ENCODE measurements at regions not wholly inside any gene's neighbourhood (a gene's known extent, or its start where the extent isn't known, plus 50 kb on each side); places are given as distances from the start of the nearest gene placed in this dataset.

- peaks cover 30% of the 10 kb centered on the region for H3K9me3 Mint-ChIP-seq
- no peaks in the 10 kb centered on the region for H3K4me1 Mint-ChIP-seq (ENCODE audit: low read depth in 2 of 2)
- ATAC-seq (no peak), DNase-seq (ENCODE audit: low spot score) (no peak)
- peaks cover 11% of the 10 kb centered on the region for H3K36me3 Mint-ChIP-seq
- no peaks in the 10 kb centered on the region for H3K27me3 Mint-ChIP-seq
- H3K4me3 Mint-ChIP-seq: no peak overlapping the region
- no peak overlapping the region for H3K27ac Mint-ChIP-seq
Measured at GRCh38 chr14:42550310-42550709, 943.6 kb downstream of the LRFN5 start.

- H3K27ac Mint-ChIP-seq: no peak overlapping the region
- H3K27me3 Mint-ChIP-seq: no peaks in the 10 kb centered on the region
- no peaks in the 10 kb centered on the region for H3K4me1 Mint-ChIP-seq (ENCODE audit: low read depth in 2 of 2)
- peaks cover 26% of the 10 kb centered on the region for H3K9me3 Mint-ChIP-seq
- H3K36me3 Mint-ChIP-seq: peaks cover 5% of the 10 kb centered on the region
- DNase-seq (ENCODE audit: low spot score) (no peak), ATAC-seq (no peak)
- H3K4me3 Mint-ChIP-seq: no peak overlapping the region
Measured at GRCh38 chr14:42548349-42548748, 941.7 kb downstream of the LRFN5 start.

- ATAC-seq (no peak), DNase-seq (ENCODE audit: low spot score) (no peak)
- Mint-ChIP-seq H3K9me3 (peaks cover 25% of the 10 kb centered on the region), H3K4me3 (no peak overlapping the region), H3K36me3 (peaks cover 5% of the 10 kb centered on the region), H3K27ac (no peak overlapping the region), H3K4me1 (ENCODE audit: low read depth in 2 of 2) (no peaks in the 10 kb centered on the region), H3K27me3 (no peaks in the 10 kb centered on the region)
Measured at GRCh38 chr14:42545636-42546035, 939.0 kb downstream of the LRFN5 start.

- ATAC-seq: no peak
- Mint-ChIP-seq H3K4me3 (no peak overlapping the region), H3K27ac (no peak overlapping the region)
Measured at GRCh38 chr14:42541535-42542001, 934.9 kb downstream of the LRFN5 start.

GRCh38 chr14:42535397-42535796, 928.7 kb downstream of the LRFN5 start:
- Mint-ChIP-seq H3K36me3 (no peaks in the 10 kb centered on the region), H3K27ac (no peak overlapping the region), H3K9me3 (peaks cover 9% of the 10 kb centered on the region), H3K27me3 (no peaks in the 10 kb centered on the region), H3K4me1 (ENCODE audit: low read depth in 2 of 2) (no peaks in the 10 kb centered on the region), H3K4me3 (no peak overlapping the region)
- DNase-seq (ENCODE audit: low spot score): no peak
- ATAC-seq: no peak

More at GRCh38 chr14:42541535-42542001, 934.9 kb downstream of the LRFN5 start:
- peaks cover 16% of the 10 kb centered on the region for H3K9me3 Mint-ChIP-seq
- H3K36me3 Mint-ChIP-seq: no peaks in the 10 kb centered on the region
- no peaks in the 10 kb centered on the region for H3K4me1 Mint-ChIP-seq (ENCODE audit: low read depth in 2 of 2)
- DNase-seq (ENCODE audit: low spot score): no peak
- no peaks in the 10 kb centered on the region for H3K27me3 Mint-ChIP-seq

GRCh38 chr14:42533476-42533875, 926.8 kb downstream of the LRFN5 start:
- Mint-ChIP-seq H3K27me3 (no peaks in the 10 kb centered on the region), H3K36me3 (no peaks in the 10 kb centered on the region), H3K27ac (no peak overlapping the region), H3K9me3 (peaks cover 7% of the 10 kb centered on the region), H3K4me3 (no peak overlapping the region), H3K4me1 (ENCODE audit: low read depth in 2 of 2) (no peaks in the 10 kb centered on the region)
- no peak for DNase-seq (ENCODE audit: low spot score)
- ATAC-seq: no peak

- Mint-ChIP-seq H3K27me3 (no peaks in the 10 kb centered on the region), H3K9me3 (peaks cover 3% of the 10 kb centered on the region), H3K27ac (no peak overlapping the region), H3K36me3 (no peaks in the 10 kb centered on the region), H3K4me1 (ENCODE audit: low read depth in 2 of 2) (no peaks in the 10 kb centered on the region), H3K4me3 (no peak overlapping the region)
- DNase-seq (ENCODE audit: low spot score): no peak
- no peak for ATAC-seq
Measured at GRCh38 chr14:42532194-42532593, 925.5 kb downstream of the LRFN5 start.

- Mint-ChIP-seq H3K36me3 (no peaks in the 10 kb centered on the region), H3K4me3 (no peak overlapping the region), H3K9me3 (peaks cover 3% of the 10 kb centered on the region), H3K27me3 (no peaks in the 10 kb centered on the region), H3K27ac (no peak overlapping the region), H3K4me1 (ENCODE audit: low read depth in 2 of 2) (no peaks in the 10 kb centered on the region)
- ATAC-seq (no peak), DNase-seq (ENCODE audit: low spot score) (no peak)
Measured at GRCh38 chr14:42527141-42527540, 920.5 kb downstream of the LRFN5 start.

- H3K36me3 Mint-ChIP-seq: no peaks in the 10 kb centered on the region
- H3K9me3 Mint-ChIP-seq: peaks cover 7% of the 10 kb centered on the region
- no peak overlapping the region for H3K27ac Mint-ChIP-seq
- H3K27me3 Mint-ChIP-seq: no peaks in the 10 kb centered on the region
- H3K4me3 Mint-ChIP-seq: no peak overlapping the region
- no peak for DNase-seq (ENCODE audit: low spot score)
- ATAC-seq: no peak
- no peaks in the 10 kb centered on the region for H3K4me1 Mint-ChIP-seq (ENCODE audit: low read depth in 2 of 2)
Measured at GRCh38 chr14:42523666-42524065, 917.0 kb downstream of the LRFN5 start.

GRCh38 chr14:42517806-42518500, 911.3 kb downstream of the LRFN5 start:
- peaks cover 19% of the 10 kb centered on the region for H3K9me3 Mint-ChIP-seq

GRCh38 chr14:42513837-42514236, 907.2 kb downstream of the LRFN5 start:
- H3K4me1 Mint-ChIP-seq (ENCODE audit: low read depth in 2 of 2): no peaks in the 10 kb centered on the region
- no peak overlapping the region for H3K4me3 Mint-ChIP-seq

More at GRCh38 chr14:42517806-42518500, 911.3 kb downstream of the LRFN5 start:
- no peaks in the 10 kb centered on the region for H3K27me3 Mint-ChIP-seq
- peaks cover 7% of the 10 kb centered on the region for H3K36me3 Mint-ChIP-seq
- ATAC-seq (no peak), DNase-seq (ENCODE audit: low spot score) (no peak)
- H3K4me3 Mint-ChIP-seq: no peak overlapping the region
- no peak overlapping the region for H3K27ac Mint-ChIP-seq
- H3K4me1 Mint-ChIP-seq (ENCODE audit: low read depth in 2 of 2): no peaks in the 10 kb centered on the region

GRCh38 chr14:42510071-42510470, 903.4 kb downstream of the LRFN5 start:
- Mint-ChIP-seq H3K4me3 (no peak overlapping the region), H3K4me1 (ENCODE audit: low read depth in 2 of 2) (no peaks in the 10 kb centered on the region), H3K27me3 (no peaks in the 10 kb centered on the region), H3K27ac (no peak overlapping the region), H3K9me3 (peaks cover 21% of the 10 kb centered on the region), H3K36me3 (peaks cover 11% of the 10 kb centered on the region)
- ATAC-seq (no peak), DNase-seq (ENCODE audit: low spot score) (no peak)

More at GRCh38 chr14:42513837-42514236, 907.2 kb downstream of the LRFN5 start:
- no peak for ATAC-seq
- no peak for DNase-seq (ENCODE audit: low spot score)
- no peaks in the 10 kb centered on the region for H3K27me3 Mint-ChIP-seq
- H3K36me3 Mint-ChIP-seq: peaks cover 13% of the 10 kb centered on the region
- H3K27ac Mint-ChIP-seq: no peak overlapping the region
- H3K9me3 Mint-ChIP-seq: peaks cover 20% of the 10 kb centered on the region

GRCh38 chr14:42508209-42508946, 901.7 kb downstream of the LRFN5 start:
- Mint-ChIP-seq H3K4me3 (no peak overlapping the region), H3K9me3 (peaks cover 15% of the 10 kb centered on the region), H3K36me3 (peaks cover 11% of the 10 kb centered on the region), H3K27ac (no peak overlapping the region), H3K4me1 (ENCODE audit: low read depth in 2 of 2) (no peaks in the 10 kb centered on the region), H3K27me3 (no peaks in the 10 kb centered on the region)
- ATAC-seq (no peak), DNase-seq (ENCODE audit: low spot score) (no peak)

- H3K27ac Mint-ChIP-seq: no peak overlapping the region
- H3K27me3 Mint-ChIP-seq: no peaks in the 10 kb centered on the region
- ATAC-seq (no peak), DNase-seq (ENCODE audit: low spot score) (no peak)
- H3K4me3 Mint-ChIP-seq: no peak overlapping the region
- H3K4me1 Mint-ChIP-seq (ENCODE audit: low read depth in 2 of 2): no peaks in the 10 kb centered on the region
- H3K36me3 Mint-ChIP-seq: peaks cover 5% of the 10 kb centered on the region
- H3K9me3 Mint-ChIP-seq: peaks cover 10% of the 10 kb centered on the region
Measured at GRCh38 chr14:42504433-42504832, 897.8 kb downstream of the LRFN5 start.

All from natural killer cell treated with Interleukin-12 subunit alpha and Interleukin-12 subunit beta and Interleukin-15 and Interleukin-18, amount 100 ng/mL, for 72 hours (primary cell).